NB4 (cell line): ENCODE measurements at regions not wholly inside any gene's neighbourhood (a gene's known extent, or its start where the extent isn't known, plus 50 kb on each side); places are given as distances from the start of the nearest gene placed in this dataset.

ENCODE experiments used
- POLR2A ChIP-seq: IDR thresholded peaks from 2 replicates; pipeline ENCODE4 v1.6.1; 2011; ENCODE audit warnings: mild to moderate bottlenecking; ENCODE audit not compliant: insufficient read length; ENCODE audit errors: extremely low read depth
- TF ChIP-seq, protein P1 (sequence below): IDR thresholded peaks from one replicate; pipeline ENCODE4 v1.5.1; 2012; ENCODE audit warnings: low read depth, low read length

- TF ChIP-seq, protein P1, sequence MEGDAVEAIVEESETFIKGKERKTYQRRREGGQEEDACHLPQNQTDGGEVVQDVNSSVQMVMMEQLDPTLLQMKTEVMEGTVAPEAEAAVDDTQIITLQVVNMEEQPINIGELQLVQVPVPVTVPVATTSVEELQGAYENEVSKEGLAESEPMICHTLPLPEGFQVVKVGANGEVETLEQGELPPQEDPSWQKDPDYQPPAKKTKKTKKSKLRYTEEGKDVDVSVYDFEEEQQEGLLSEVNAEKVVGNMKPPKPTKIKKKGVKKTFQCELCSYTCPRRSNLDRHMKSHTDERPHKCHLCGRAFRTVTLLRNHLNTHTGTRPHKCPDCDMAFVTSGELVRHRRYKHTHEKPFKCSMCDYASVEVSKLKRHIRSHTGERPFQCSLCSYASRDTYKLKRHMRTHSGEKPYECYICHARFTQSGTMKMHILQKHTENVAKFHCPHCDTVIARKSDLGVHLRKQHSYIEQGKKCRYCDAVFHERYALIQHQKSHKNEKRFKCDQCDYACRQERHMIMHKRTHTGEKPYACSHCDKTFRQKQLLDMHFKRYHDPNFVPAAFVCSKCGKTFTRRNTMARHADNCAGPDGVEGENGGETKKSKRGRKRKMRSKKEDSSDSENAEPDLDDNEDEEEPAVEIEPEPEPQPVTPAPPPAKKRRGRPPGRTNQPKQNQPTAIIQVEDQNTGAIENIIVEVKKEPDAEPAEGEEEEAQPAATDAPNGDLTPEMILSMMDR = no peak
- TF ChIP-seq POLR2A = no peak
These were observed 295.4 kb downstream of the SLITRK6 start for GRCh38 chr13:85503797-85504196.
